Calu3 (cell line): ENCODE measurements at regions not wholly inside any gene's neighbourhood (a gene's known extent, or its start where the extent isn't known, plus 50 kb on each side); places are given as distances from the start of the nearest gene placed in this dataset.

Experiments used
- BruUV-seq: library from RNA; stranded (reverse); fragments of 400-500 nt; replicated peaks from 2 replicates; lab custom pipeline; 2021; lab: Mats Ljungman, UMichigan
- CTCF ChIA-PET: fragments of 300-600 bp; sonication (Branson Sonifier 250); formaldehyde crosslinking; loops from one replicate; lab custom pipeline; 2022; ENCODE audit warnings: antibody characterized with exemption; lab: Charles Lee
- DNase-seq: peaks from one replicate; pipeline ENCODE4 v3.0.0; 2022
- H3K27ac Mint-ChIP-seq: one replicate; pipeline ENCODE4 v1.8.0; 2022; ENCODE audit warnings: mixed read lengths; ENCODE audit not compliant: unreplicated experiment
- H3K27me3 Mint-ChIP-seq: one replicate; pipeline ENCODE4 v1.8.0; 2022; ENCODE audit warnings: mixed read lengths; ENCODE audit not compliant: unreplicated experiment
- H3K36me3 Mint-ChIP-seq: one replicate; pipeline ENCODE4 v1.8.0; 2022; ENCODE audit warnings: mild to moderate bottlenecking, moderate library complexity, mixed read lengths; ENCODE audit not compliant: insufficient read depth, unreplicated experiment
- H3K4me1 Mint-ChIP-seq: one replicate; pipeline ENCODE4 v1.8.0; 2022; ENCODE audit warnings: mild to moderate bottlenecking, low read depth, mixed read lengths; ENCODE audit not compliant: unreplicated experiment
- H3K4me3 Mint-ChIP-seq: one replicate; pipeline ENCODE4 v1.8.0; 2022; ENCODE audit warnings: mild to moderate bottlenecking, low read depth, moderate library complexity, mixed read lengths; ENCODE audit not compliant: unreplicated experiment
- H3K9me3 Mint-ChIP-seq: one replicate; pipeline ENCODE4 v1.8.0; 2022; ENCODE audit warnings: low read depth, mixed read lengths; ENCODE audit not compliant: unreplicated experiment
- intact Hi-C: fragments of 100-400 bp; cut with micrococcal nuclease; formaldehyde crosslinking; loops from one replicate; pipeline ENCODE4 v1.10.0; 2022; ENCODE audit not compliant: unreplicated experiment
- TF ChIP-seq, protein P1 (sequence below): fragments of 200-600 bp; IDR thresholded peaks from one replicate; pipeline ENCODE4 v1.8.0; 2022; ENCODE audit warnings: antibody characterized with exemption; ENCODE audit not compliant: unreplicated experiment

DNA sequence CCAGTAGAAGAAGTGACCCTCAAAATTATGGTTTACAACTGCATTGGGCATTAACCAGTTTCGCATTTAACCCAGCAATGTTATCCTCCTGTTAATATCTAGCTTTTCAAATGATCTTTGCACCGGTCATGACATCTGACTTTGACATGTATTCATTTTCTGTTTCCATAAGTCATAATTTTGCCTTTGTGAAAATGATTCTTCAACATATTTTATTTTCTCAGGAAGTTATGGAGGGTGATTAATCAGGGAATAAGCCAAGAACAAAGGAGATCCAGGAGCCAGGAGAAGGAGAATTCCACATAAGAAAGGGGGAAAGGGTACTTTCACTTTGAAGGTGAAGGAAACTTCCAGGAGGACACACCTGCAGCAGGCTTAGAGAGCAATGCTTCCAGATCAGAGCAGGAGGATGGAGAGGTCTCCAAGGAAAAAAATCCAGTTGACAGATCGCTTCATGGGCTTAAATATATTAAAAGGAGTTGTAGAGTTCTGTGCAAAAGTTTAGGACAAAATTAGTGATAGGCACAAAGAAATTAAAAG lies 92.1 kb upstream of the FAM3C start:
- CTCF ChIA-PET, result no interaction called here
- TF ChIP-seq, protein P1, sequence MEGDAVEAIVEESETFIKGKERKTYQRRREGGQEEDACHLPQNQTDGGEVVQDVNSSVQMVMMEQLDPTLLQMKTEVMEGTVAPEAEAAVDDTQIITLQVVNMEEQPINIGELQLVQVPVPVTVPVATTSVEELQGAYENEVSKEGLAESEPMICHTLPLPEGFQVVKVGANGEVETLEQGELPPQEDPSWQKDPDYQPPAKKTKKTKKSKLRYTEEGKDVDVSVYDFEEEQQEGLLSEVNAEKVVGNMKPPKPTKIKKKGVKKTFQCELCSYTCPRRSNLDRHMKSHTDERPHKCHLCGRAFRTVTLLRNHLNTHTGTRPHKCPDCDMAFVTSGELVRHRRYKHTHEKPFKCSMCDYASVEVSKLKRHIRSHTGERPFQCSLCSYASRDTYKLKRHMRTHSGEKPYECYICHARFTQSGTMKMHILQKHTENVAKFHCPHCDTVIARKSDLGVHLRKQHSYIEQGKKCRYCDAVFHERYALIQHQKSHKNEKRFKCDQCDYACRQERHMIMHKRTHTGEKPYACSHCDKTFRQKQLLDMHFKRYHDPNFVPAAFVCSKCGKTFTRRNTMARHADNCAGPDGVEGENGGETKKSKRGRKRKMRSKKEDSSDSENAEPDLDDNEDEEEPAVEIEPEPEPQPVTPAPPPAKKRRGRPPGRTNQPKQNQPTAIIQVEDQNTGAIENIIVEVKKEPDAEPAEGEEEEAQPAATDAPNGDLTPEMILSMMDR, result no peak
- no peak for DNase-seq
- H3K4me1 Mint-ChIP-seq, result peaks cover 11% of the 10 kb centered on the region
- no peak overlapping the region for H3K27ac Mint-ChIP-seq
- intact Hi-C loops, result no loop called here
- no peaks in the 10 kb centered on the region for H3K36me3 Mint-ChIP-seq
- no peak overlapping the region for H3K4me3 Mint-ChIP-seq
- BruUV-seq, result no TSS peak
- no peaks in the 10 kb centered on the region for H3K9me3 Mint-ChIP-seq
- no peaks in the 10 kb centered on the region for H3K27me3 Mint-ChIP-seq

DNA sequence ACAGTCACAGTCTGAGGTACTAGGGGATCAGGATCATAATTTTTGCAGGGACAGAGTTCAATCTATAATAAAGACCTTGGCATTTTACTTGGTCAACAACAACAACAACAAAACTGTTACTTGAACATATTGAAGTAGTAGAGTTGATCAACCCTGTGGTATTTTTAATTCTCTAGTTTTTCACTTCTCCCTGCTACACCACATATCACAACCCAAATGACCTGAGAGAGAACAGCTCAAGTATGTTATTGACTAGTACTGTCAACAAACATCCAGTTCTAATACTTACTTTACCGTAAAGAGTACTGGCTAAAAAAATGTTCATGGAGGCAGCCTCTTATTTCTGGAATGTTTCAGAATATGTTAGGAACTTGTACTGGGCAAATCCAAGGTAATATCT lies 90.5 kb upstream of the FAM3C start:
- intact Hi-C loops, result no loop called here
- H3K9me3 Mint-ChIP-seq, result no peaks in the 10 kb centered on the region
- H3K4me3 Mint-ChIP-seq, result no peak overlapping the region
- no peaks in the 10 kb centered on the region for H3K36me3 Mint-ChIP-seq
- no peak overlapping the region for H3K27ac Mint-ChIP-seq
- H3K27me3 Mint-ChIP-seq, result no peaks in the 10 kb centered on the region
- CTCF ChIA-PET, result no interaction called here
- TF ChIP-seq, protein P1, result no peak
- BruUV-seq, result no TSS peak
- H3K4me1 Mint-ChIP-seq, result peaks cover 19% of the 10 kb centered on the region
- no peak for DNase-seq

DNA sequence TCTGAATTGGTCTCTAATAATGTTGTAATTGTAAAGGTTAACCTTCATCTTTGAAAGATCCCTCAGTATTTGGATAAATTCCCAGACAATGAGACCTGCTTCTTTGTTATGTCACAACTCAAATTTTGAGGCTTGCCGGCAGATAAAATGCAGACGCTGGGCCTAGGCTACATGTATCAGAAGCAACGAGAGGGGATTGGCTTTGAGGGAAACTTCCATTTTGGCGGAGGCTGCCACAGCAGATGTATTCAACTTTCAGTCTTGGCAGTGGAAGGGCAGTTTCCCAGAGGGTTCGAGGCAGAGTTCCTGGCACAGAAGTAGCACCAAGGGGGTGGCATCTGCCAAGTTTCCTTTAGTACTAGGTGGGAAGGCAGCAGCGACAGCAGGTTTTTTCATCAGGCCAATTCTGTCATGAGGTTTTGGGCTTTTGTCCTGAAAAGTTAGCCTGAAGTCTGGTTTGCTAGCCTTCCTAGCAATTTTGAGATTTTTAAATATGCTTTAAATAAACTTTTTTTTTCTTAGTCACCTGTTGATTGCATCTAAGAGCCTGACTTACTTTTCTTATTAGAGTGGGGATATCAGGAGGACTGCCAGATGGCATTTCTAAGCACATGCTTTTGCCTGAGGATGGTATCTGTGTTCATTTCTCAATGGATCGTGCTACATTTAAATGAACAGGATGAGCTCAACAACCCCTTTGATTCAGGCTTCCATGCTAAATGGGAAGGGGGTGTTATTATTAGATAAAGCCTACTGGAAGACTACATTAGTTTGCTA lies 89.5 kb upstream of the FAM3C start:
- Mint-ChIP-seq H3K9me3 (no peaks in the 10 kb centered on the region), H3K4me1 (peaks cover 19% of the 10 kb centered on the region), H3K4me3 (no peak overlapping the region), H3K27ac (no peak overlapping the region), H3K27me3 (no peaks in the 10 kb centered on the region), H3K36me3 (no peaks in the 10 kb centered on the region)
- intact Hi-C loops, result no loop called here
- BruUV-seq, result no TSS peak
- DNase-seq, result no peak
- TF ChIP-seq, protein P1, result no peak
- CTCF ChIA-PET, result no interaction called here

DNA sequence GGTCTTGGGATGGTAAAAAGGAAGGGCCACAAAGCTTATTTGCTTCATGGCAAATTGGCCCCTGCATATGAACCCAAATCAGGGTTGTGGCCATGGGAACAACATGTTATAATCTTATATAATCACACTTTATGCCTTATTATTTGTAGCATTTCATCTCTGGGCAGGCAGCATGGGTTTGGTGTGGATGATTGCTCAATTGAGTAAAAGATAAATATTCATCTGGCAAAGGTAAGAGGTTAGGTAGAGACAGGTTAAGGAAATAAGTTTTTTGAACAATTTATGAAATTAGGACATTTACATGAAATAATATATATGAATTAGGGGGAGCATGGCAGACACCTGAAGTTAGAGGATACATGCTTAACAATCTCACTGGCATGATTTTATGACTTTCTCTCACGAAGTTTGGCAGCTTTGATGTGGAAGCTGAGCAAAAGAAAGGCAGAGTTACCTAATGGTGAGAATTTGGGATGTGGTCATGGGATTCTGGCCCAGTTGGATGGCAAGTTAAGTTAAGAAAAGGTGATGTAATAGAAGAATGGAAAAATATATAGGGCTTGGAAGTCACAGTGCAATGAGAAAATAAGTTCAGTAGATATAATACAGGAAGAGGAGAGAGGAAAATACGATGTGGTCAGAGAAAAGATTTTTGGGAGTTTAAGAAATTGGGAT lies 88.1 kb upstream of the FAM3C start:
- Mint-ChIP-seq H3K27ac (no peak overlapping the region), H3K27me3 (no peaks in the 10 kb centered on the region), H3K36me3 (no peaks in the 10 kb centered on the region), H3K9me3 (no peaks in the 10 kb centered on the region), H3K4me3 (no peak overlapping the region), H3K4me1 (peaks cover 19% of the 10 kb centered on the region)
- TF ChIP-seq, protein P1, result no peak
- BruUV-seq, result no TSS peak
- CTCF ChIA-PET, result no interaction called here
- intact Hi-C loops, result no loop called here
- no peak for DNase-seq
